Activated CD8-positive, alpha-beta memory T cell treated with anti-CD3 and anti-CD28 coated beads for 36 hours (primary cell): ENCODE measurements at regions not wholly inside any gene's neighbourhood (a gene's known extent, or its start where the extent isn't known, plus 50 kb on each side); places are given as distances from the start of the nearest gene placed in this dataset.

Experiments
- CTCF ChIA-PET: fragments of 350-600 bp; sonication (Branson Sonifier 250); formaldehyde crosslinking; loops from one replicate; lab custom pipeline; 2021; ENCODE audit warnings: antibody characterized with exemption; lab: Charles Lee
- POLR2A ChIA-PET: fragments of 350-600 bp; sonication (Branson Sonifier 250); formaldehyde crosslinking; loops from one replicate; lab custom pipeline; 2021; ENCODE audit warnings: antibody characterized with exemption; lab: Charles Lee

DNA sequence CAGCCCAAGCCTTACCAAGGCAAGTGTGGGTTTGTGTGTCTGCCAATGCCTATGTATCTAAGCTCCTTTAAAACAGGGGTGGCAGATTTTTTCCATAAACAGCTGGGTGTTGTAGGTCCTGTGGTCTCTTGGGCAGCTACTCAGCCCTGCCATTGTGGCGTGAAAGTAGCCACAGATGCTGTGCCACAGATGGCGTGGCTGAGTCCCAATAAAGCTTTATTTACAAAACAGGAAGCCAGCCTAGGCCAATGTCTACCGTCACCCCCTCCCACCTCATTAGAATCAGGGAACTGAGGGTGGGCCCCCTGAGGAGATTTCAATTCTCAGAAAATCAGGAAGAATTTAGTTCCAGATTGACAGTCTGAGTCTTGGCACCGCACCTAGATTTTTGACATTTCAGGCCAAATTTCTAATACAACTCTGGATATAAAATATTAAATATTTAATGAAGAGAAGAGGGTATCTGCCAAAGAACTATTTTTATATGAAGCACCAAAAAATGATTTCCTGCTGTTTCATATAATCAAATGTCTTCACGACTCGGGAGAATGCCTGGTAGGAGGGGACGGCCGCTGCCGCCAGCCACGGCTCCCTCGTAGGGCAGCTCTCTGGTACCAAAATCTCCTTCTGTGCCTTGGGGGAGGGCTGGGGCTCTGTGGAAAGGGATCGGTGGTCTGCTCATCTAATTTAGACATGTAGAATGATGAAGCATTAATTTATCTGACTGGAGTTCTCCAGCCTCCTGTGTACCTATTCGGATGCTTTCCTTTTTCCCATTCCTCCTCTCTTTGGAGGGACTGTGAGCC, 420.9 kb downstream of the IRX2 start:
- POLR2A ChIA-PET, result no interaction called here
- CTCF ChIA-PET, result no interaction called here

GRCh38 chr5:2329741-2330140, 421.7 kb downstream of the IRX2 start:
- ChIA-PET POLR2A (no interaction called here), CTCF (no interaction called here)

GRCh38 chr5:2326601-2327000, 424.9 kb downstream of the IRX2 start:
- CTCF ChIA-PET, result no interaction called here
- POLR2A ChIA-PET, result no interaction called here

DNA sequence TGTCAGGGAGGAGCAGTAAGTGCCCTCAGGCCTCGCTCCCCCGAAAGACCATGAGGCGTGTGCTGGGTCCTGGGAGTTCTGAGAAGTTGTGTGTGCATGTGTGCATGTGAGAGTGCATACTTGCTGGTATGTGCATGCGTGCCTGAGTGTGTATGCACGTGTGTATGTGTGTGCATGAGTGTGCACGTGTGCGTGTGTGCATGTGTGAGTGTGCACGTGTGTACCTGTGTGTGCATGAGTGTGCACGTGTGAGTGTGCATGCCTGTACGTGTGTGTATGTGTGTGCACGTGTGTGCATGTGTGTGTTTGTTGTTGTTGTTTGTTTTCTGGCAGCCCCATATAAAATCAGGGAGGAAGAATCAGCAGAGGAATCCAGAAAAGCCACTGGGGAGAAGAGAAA, 426.7 kb downstream of the IRX2 start:
- POLR2A ChIA-PET, result no interaction called here
- CTCF ChIA-PET, result no interaction called here

DNA sequence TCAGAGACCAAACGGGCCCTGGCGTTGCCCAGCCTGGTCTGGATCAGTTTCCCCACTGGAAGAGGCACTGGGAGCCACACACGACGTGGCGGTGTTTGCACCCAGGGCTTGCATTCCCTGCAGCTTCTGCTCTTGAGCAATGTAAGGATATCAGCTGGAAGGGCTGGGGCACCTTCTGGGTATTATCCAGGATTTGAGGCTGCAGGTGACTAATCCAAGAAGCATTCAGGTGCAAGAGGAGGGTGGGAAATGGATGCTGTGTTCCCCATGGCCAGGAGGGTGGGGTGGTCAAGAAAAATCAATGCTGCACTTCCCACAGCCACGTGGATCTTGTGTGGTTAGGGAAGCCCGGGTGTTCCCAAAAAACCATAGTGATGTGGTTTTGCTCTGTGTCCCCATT, 430.9 kb downstream of the IRX2 start:
- POLR2A ChIA-PET, result no interaction called here
- CTCF ChIA-PET, result no interaction called here

GRCh38 chr5:2317540-2317939, 433.9 kb downstream of the IRX2 start:
- CTCF ChIA-PET, result interaction anchor here (0.7 kb wide), 1 partner anchor 12 kb away, joined by 3 read pairs; no protein-coding TSS in a partner anchor
- POLR2A ChIA-PET, result no interaction called here

GRCh38 chr5:2311851-2312250, 429.1 kb upstream of the IRX4 start:
- POLR2A ChIA-PET, result no interaction called here
- CTCF ChIA-PET, result no interaction called here

GRCh38 chr5:2310946-2311345, 428.2 kb upstream of the IRX4 start:
- CTCF ChIA-PET, result no interaction called here
- POLR2A ChIA-PET, result no interaction called here

GRCh38 chr5:2307631-2308030, 424.9 kb upstream of the IRX4 start:
- CTCF ChIA-PET, result no interaction called here
- POLR2A ChIA-PET, result no interaction called here

DNA sequence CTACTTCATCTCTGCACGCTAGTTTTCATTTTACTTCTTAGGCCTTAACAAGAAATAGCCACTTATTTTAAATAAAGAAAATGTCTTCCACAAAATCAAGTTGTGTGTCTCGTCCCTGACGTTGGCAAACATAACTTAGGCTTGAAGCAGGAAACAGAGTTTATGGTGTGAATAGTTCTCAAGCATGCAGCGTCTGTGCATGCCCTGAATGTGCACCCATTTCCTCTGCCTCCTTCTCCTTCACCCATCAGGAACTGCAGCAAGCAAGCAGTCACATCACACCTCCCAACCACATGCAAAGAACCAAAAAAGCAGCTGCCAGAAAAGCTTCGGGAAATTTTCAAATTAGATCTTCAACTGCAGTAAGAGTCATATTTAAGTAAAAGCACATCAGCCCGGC, 424.0 kb upstream of the IRX4 start:
- ChIA-PET CTCF (no interaction called here), POLR2A (no interaction called here)

DNA sequence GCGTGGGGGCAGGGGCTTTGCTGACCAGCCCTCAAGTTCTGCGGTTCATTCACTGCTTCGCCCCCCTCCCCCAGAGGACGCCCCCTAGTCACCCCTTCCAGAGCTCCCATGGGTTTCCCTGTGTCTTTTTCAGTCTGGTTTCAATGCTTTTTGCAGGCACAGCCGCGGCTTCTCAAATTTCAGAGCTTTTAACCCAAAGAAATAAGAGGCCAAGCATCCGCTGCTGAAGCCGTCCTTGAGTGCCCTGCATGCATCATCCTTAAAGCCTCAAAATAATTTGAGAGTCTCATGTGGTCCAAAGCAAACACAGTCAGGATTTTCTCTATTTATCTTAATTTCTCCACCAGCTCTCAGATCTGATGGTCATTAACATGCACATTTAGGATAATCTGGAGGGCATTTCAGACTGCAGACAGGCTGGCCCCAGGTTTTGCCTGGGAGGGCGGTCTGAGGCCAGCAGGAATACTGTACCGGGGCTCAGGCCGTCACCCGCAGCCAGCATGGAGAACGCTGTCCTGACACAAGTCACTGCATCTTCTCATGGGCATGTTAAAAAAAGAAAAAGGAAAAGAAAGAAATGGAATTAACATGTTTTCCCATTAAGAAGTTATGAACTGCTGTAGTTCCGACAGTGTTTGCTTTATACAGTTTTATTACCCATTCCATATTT, 420.8 kb upstream of the IRX4 start:
- ChIA-PET CTCF (no interaction called here), POLR2A (no interaction called here)

DNA sequence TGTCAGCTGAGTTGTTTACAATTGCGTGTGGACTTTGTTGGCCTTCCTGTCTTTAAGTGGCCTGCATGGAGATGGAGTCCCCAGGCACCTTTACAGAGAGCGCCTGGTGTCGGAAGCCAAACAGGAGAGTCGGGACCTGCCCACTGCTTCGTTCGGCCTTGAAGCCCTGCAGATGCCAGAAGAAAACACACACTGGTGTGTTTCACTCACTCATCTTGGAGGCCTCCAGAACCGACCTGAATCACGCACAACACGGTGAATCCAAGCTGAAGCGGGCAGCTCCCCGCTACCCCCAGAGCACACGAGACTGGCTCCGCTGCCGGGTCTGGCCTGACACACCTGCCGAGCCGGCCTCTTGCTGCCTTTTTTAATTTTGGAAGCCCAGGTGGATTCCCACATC, 419.4 kb upstream of the IRX4 start:
- ChIA-PET POLR2A (no interaction called here), CTCF (no interaction called here)

GRCh38 chr5:2300861-2301574, 418.3 kb upstream of the IRX4 start:
- CTCF ChIA-PET, result no interaction called here
- POLR2A ChIA-PET, result no interaction called here

- POLR2A ChIA-PET, result no interaction called here
- CTCF ChIA-PET, result no interaction called here
Observed at GRCh38 chr5:2300421-2300820, 417.7 kb upstream of the IRX4 start.

GRCh38 chr5:2299388-2300220, 416.9 kb upstream of the IRX4 start:
- POLR2A ChIA-PET, result no interaction called here

GRCh38 chr5:2298781-2299180, 416.1 kb upstream of the IRX4 start:
- POLR2A ChIA-PET, result no interaction called here
- CTCF ChIA-PET, result no interaction called here

More at GRCh38 chr5:2299388-2300220, 416.9 kb upstream of the IRX4 start:
- CTCF ChIA-PET, result no interaction called here

GRCh38 chr5:2297991-2298390, 415.3 kb upstream of the IRX4 start:
- POLR2A ChIA-PET, result no interaction called here

GRCh38 chr5:2295476-2295875, 412.8 kb upstream of the IRX4 start:
- ChIA-PET POLR2A (no interaction called here), CTCF (no interaction called here)

More at GRCh38 chr5:2297991-2298390, 415.3 kb upstream of the IRX4 start:
- CTCF ChIA-PET, result no interaction called here

DNA sequence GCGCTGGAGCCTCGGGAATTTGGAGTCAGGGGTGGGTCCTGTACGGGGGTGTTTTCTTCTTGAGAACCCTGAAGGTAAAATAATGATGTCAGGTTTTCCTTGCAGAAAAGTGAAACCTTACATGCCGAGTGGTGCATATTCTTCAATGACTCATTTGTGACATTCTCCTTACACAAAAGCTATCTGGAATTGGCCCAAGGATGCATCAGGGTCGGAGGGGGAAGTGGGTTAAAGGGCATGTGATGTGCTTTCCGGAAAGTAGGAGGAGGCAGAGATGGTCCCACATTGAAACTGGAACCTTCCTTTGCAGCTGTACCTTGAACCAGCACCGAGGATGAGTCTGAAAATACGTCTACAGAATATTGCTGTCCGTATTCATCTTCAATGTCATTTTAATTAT, 411.2 kb upstream of the IRX4 start:
- CTCF ChIA-PET, result no interaction called here
- POLR2A ChIA-PET, result no interaction called here
